Stomach (tissue), 4 donors: ENCODE measurements at regions not wholly inside any gene's neighbourhood (a gene's known extent, or its start where the extent isn't known, plus 50 kb on each side); places are given as distances from the start of the nearest gene placed in this dataset.

Experiments
- CTCF ChIP-seq, 7 experiments: fragments of 450-650 bp in 4 of 7; fragments of 200-600 bp in 3 of 7; sonication (generic) in 3 of 7; IDR thresholded peaks; one replicate each; pipeline ENCODE4 v1.5.1; 2016 to 2019; ENCODE audit warnings: antibody characterized with exemption in 7 of 7, control low read depth in 2 of 7, mild to moderate bottlenecking in 1 of 7
- POLR2A ChIP-seq, 4 donors: fragments of 450-650 bp; IDR thresholded peaks; one replicate each; pipeline ENCODE4 v1.6.1; 2016; ENCODE audit warnings: antibody characterized with exemption in 4 of 4, control low read depth in 2 of 4, mild to moderate bottlenecking in 1 of 4, moderate library complexity in 1 of 4

GRCh38 chr16:87114832-87115231 is 202.4 kb downstream of the C16orf95 start:
- TF ChIP-seq CTCF (IDR thresholded peaks at IDR 0.05) (no peak), POLR2A (IDR thresholded peaks at IDR 0.05) (no peak)
